ENCODE measurements at regions not wholly inside any gene's neighbourhood (a gene's known extent, or its start where the extent isn't known, plus 50 kb on each side); places are given as distances from the start of the nearest gene placed in this dataset.

DNA sequence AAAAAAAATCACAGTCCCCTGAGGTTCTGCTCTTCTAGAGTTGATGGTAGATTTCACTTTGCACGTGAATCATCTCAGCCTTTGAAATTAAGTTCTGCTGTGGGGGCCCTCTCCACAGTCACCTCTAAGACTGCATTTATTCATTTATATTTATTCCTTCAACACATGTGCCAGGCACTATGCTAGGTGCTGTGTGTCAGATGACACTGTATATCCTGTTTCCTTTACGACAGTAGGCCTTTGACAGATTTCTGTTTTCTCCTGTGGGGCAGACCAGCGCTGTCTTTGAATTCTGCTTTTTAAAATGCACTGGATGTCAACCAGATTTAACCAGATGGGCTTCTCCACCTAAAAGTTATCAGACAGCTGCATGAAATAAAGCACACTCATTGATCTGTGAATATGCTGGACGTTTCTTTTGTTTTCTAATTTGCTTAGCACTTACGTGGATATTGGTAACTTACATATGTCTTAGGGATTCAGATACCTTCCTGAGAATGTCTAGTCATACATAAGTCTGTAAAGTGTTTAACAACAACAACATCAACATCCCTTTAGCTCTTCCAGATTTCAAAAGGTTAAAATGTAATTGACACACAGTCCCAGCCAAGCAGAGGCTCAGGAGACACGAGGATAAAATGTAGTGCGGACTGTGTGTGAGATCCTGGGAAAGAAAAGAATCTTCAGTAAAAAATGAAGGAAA, 525.5 kb upstream of the MCTP2 start:
- H3K27ac ChIP-seq (ENCODE audit: low read depth in 2 of 2, low read length in 2 of 2), result no peak overlapping the region
- intact Hi-C loops (cut with DNase I), result no loop called here
- H3K36me3 ChIP-seq (ENCODE audit: control insufficient read depth in 2 of 3, insufficient read depth in 3 of 3, low read length in 3 of 3), result no peaks in the 10 kb centered on the region

GRCh38 chr15:93703092-93703739, 528.1 kb upstream of the MCTP2 start:
- no peak for FAIRE-seq
- intact Hi-C loops (cut with DNase I), result no loop called here

More for the DNA sequence above, 525.5 kb upstream of the MCTP2 start:
- Histone ChIP-seq H3K9me3 (ENCODE audit: control insufficient read depth in 2 of 3, insufficient read depth in 1 of 3, low read length in 3 of 3) (no peaks in the 10 kb centered on the region), H3K4me1 (ENCODE audit: control insufficient read depth in 2 of 3, insufficient read depth in 2 of 3, low read depth in 1 of 3, low read length in 3 of 3) (no peaks in the 10 kb centered on the region), H3K27me3 (ENCODE audit: control insufficient read depth, insufficient read depth, low read length) (no peaks in the 10 kb centered on the region), H3K9ac (ENCODE audit: low read length in 3 of 3) (no peak overlapping the region), H3K4me3 (ENCODE audit: low read length in 3 of 3) (no peak overlapping the region)
- TF ChIP-seq, protein P1, sequence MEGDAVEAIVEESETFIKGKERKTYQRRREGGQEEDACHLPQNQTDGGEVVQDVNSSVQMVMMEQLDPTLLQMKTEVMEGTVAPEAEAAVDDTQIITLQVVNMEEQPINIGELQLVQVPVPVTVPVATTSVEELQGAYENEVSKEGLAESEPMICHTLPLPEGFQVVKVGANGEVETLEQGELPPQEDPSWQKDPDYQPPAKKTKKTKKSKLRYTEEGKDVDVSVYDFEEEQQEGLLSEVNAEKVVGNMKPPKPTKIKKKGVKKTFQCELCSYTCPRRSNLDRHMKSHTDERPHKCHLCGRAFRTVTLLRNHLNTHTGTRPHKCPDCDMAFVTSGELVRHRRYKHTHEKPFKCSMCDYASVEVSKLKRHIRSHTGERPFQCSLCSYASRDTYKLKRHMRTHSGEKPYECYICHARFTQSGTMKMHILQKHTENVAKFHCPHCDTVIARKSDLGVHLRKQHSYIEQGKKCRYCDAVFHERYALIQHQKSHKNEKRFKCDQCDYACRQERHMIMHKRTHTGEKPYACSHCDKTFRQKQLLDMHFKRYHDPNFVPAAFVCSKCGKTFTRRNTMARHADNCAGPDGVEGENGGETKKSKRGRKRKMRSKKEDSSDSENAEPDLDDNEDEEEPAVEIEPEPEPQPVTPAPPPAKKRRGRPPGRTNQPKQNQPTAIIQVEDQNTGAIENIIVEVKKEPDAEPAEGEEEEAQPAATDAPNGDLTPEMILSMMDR (IDR thresholded peaks at IDR 0.05; ENCODE audit: borderline replicate concordance, extremely low read depth, insufficient read depth), result no peak
- DNase-seq (no peak), FAIRE-seq (no peak)

GRCh38 chr15:93700051-93700450, 531.3 kb upstream of the MCTP2 start:
- DNase-seq, result no peak
- TF ChIP-seq, protein P1 (IDR thresholded peaks at IDR 0.05; ENCODE audit: borderline replicate concordance, extremely low read depth, insufficient read depth), result no peak
- H3K9ac ChIP-seq (ENCODE audit: low read length in 3 of 3), result no peak overlapping the region
- no peaks in the 10 kb centered on the region for H3K9me3 ChIP-seq (ENCODE audit: control insufficient read depth in 2 of 3, insufficient read depth in 1 of 3, low read length in 3 of 3)
- no peaks in the 10 kb centered on the region for H3K4me1 ChIP-seq (ENCODE audit: control insufficient read depth in 2 of 3, insufficient read depth in 2 of 3, low read depth in 1 of 3, low read length in 3 of 3)
- H3K4me3 ChIP-seq (ENCODE audit: low read length in 3 of 3), result no peak overlapping the region
- intact Hi-C loops (cut with DNase I), result no loop called here
- H3K27ac ChIP-seq (ENCODE audit: low read depth in 2 of 2, low read length in 2 of 2), result no peak overlapping the region
- FAIRE-seq, result no peak
- no peaks in the 10 kb centered on the region for H3K36me3 ChIP-seq (ENCODE audit: control insufficient read depth in 2 of 3, insufficient read depth in 3 of 3, low read length in 3 of 3)
- no peaks in the 10 kb centered on the region for H3K27me3 ChIP-seq (ENCODE audit: control insufficient read depth, insufficient read depth, low read length)

More at GRCh38 chr15:93703092-93703739, 528.1 kb upstream of the MCTP2 start:
- Histone ChIP-seq H3K4me3 (ENCODE audit: low read length in 3 of 3) (no peak overlapping the region), H3K4me1 (ENCODE audit: control insufficient read depth in 2 of 3, insufficient read depth in 2 of 3, low read depth in 1 of 3, low read length in 3 of 3) (no peaks in the 10 kb centered on the region), H3K27me3 (ENCODE audit: control insufficient read depth, insufficient read depth, low read length) (no peaks in the 10 kb centered on the region), H3K36me3 (ENCODE audit: control insufficient read depth in 2 of 3, insufficient read depth in 3 of 3, low read length in 3 of 3) (no peaks in the 10 kb centered on the region), H3K27ac (ENCODE audit: low read depth in 2 of 2, low read length in 2 of 2) (no peak overlapping the region), H3K9ac (ENCODE audit: low read length in 3 of 3) (no peak overlapping the region), H3K9me3 (ENCODE audit: control insufficient read depth in 2 of 3, insufficient read depth in 1 of 3, low read length in 3 of 3) (no peaks in the 10 kb centered on the region)
- TF ChIP-seq, protein P1 (IDR thresholded peaks at IDR 0.05; ENCODE audit: borderline replicate concordance, extremely low read depth, insufficient read depth), result no peak
- no peak for DNase-seq

Data from kidney (tissue), 13 donors.